SK-N-SH (cell line): ENCODE measurements at regions not wholly inside any gene's neighbourhood (a gene's known extent, or its start where the extent isn't known, plus 50 kb on each side); places are given as distances from the start of the nearest gene placed in this dataset.

ENCODE experiments used
- CTCF ChIA-PET: fragments of 300-600, 350-600 bp; formaldehyde crosslinking; extraction: SDS; loops from one replicate; lab custom pipeline; 2021; lab: Yijun Ruan, JAX
- POLR2A ChIA-PET: fragments of 350-600 bp; sonication (Branson Sonifier 250); formaldehyde crosslinking; extraction: SDS; loops from one replicate; lab custom pipeline; 2020; ENCODE audit warnings: antibody characterized with exemption, inconsistent platforms; lab: Yijun Ruan, JAX
- DNase-seq: peaks from one replicate; pipeline ENCODE4 v3.0.0; 2012
- H2AFZ ChIP-seq: fragments of 200-600 bp; sonication (generic); 2 replicates; pipeline ENCODE4 v1.8.1; 2016; ENCODE audit warnings: antibody characterized with exemption, mild to moderate bottlenecking, low read depth
- H3F3A ChIP-seq: fragments of 200-600 bp; sonication (generic); replicated peaks from 2 replicates; pipeline ENCODE3; 2016; ENCODE audit warnings: antibody characterized with exemption, mild to moderate bottlenecking; ENCODE audit not compliant: insufficient read depth
- H3K27ac ChIP-seq, 2 experiments: fragments of 200-500 bp in 1 of 2; fragments of 200-600 bp in 1 of 2; sonication (Bioruptor generic) in 1 of 2; sonication (generic), shearing (Covaris generic) in 1 of 2; 2 replicates each; pipeline versions ENCODE4 v1.5.1 to v1.6.1; 2014 to 2016; ENCODE audit warnings: low read depth in 2 of 2, inconsistent platforms in 1 of 2, low read length in 1 of 2, mild to moderate bottlenecking in 1 of 2, mixed read lengths in 1 of 2
- H3K27me3 ChIP-seq: fragments of 200-600 bp; sonication (generic), shearing (Covaris generic); 2 replicates; pipeline ENCODE4 v1.6.1; 2016; ENCODE audit warnings: mixed run types; ENCODE audit not compliant: insufficient read depth
- H3K36me3 ChIP-seq, 2 experiments: fragments of 200-500 bp in 1 of 2; fragments of 200-600 bp in 1 of 2; sonication (Bioruptor generic) in 1 of 2; sonication (generic) in 1 of 2; replicated peaks in 1 of 2; 2 replicates each; pipeline versions ENCODE3 to v1.5.1; 2014 to 2016; ENCODE audit warnings: low read length in 1 of 2, mild to moderate bottlenecking in 1 of 2; ENCODE audit not compliant: insufficient read depth in 2 of 2, control insufficient read depth in 1 of 2
- H3K4me1 ChIP-seq, 2 experiments: fragments of 200-500 bp in 1 of 2; fragments of 200-600 bp in 1 of 2; sonication (Bioruptor generic) in 1 of 2; sonication (generic), shearing (Covaris generic) in 1 of 2; 2 replicates each; pipeline versions ENCODE4 v1.5.1 to v1.6.1; 2014 to 2016; ENCODE audit warnings: low read depth in 1 of 2, low read length in 1 of 2, mixed run types in 1 of 2; ENCODE audit not compliant: insufficient read depth in 2 of 2, control insufficient read depth in 1 of 2
- H3K4me2 ChIP-seq: fragments of 200-600 bp; sonication (generic), shearing (Covaris generic); 2 replicates; pipeline ENCODE4 v1.6.1; 2017; ENCODE audit warnings: mixed run types
- H3K4me3 ChIP-seq, 2 experiments: fragments of 200-500 bp in 1 of 2; fragments of 200-600 bp in 1 of 2; sonication (Bioruptor generic) in 1 of 2; sonication (generic), shearing (Covaris generic) in 1 of 2; 2 replicates each; pipeline versions ENCODE4 v1.5.1 to v1.8.1; 2014 to 2016; ENCODE audit warnings: low read depth in 2 of 2, inconsistent platforms in 1 of 2, low read length in 1 of 2, mild to moderate bottlenecking in 1 of 2, mixed read lengths in 1 of 2, moderate library complexity in 1 of 2
- H3K79me2 ChIP-seq: fragments of 200-600 bp; sonication (generic); 2 replicates; pipeline ENCODE4 v1.8.1; 2017; ENCODE audit warnings: mild to moderate bottlenecking; ENCODE audit not compliant: insufficient read depth
- H3K9ac ChIP-seq: fragments of 200-600 bp; sonication (generic); 2 replicates; pipeline ENCODE4 v1.6.1; 2017; ENCODE audit warnings: mixed run types
- H3K9me2 ChIP-seq: fragments of 200-600 bp; sonication (generic); 2 replicates; pipeline ENCODE4 v1.6.1; 2017; ENCODE audit warnings: mixed run types
- H3K9me3 ChIP-seq: fragments of 200-600 bp; sonication (generic); 2 replicates; pipeline ENCODE4 v1.6.1; 2017; ENCODE audit warnings: mixed run types, mild to moderate bottlenecking, moderate library complexity
- H4K20me1 ChIP-seq: fragments of 200-600 bp; sonication (generic); 2 replicates; pipeline ENCODE4 v1.6.1; 2017; ENCODE audit warnings: mild to moderate bottlenecking, mixed run types; ENCODE audit not compliant: insufficient read depth
- CTCF ChIP-seq: fragments of 200-600 bp; sonication (generic); IDR thresholded peaks from 2 replicates; pipeline ENCODE4 v1.6.1; 2017; ENCODE audit warnings: antibody characterized with exemption, mild to moderate bottlenecking, moderate library complexity
- ELF1 ChIP-seq: IDR thresholded peaks from 2 replicates; pipeline ENCODE4 v1.4.0; 2012
- EZH2phosphoT487 ChIP-seq: fragments of 200-600 bp; sonication (generic); IDR thresholded peaks from 2 replicates; pipeline ENCODE4 v1.6.1; 2017; ENCODE audit warnings: low read depth, mixed run types, mild to moderate bottlenecking, antibody characterized with exemption, moderate library complexity, borderline replicate concordance
- FOXM1 ChIP-seq: IDR thresholded peaks from 2 replicates; pipeline ENCODE4 v1.4.0; 2012; ENCODE audit warnings: low read depth, mild to moderate bottlenecking
- GATA2 ChIP-seq: sonication (generic); formaldehyde crosslinking; IDR thresholded peaks from 2 replicates; pipeline ENCODE4 v1.5.0; 2020; ENCODE audit warnings: mild to moderate bottlenecking, missing genetic modification reagents
- MEF2A ChIP-seq: IDR thresholded peaks from 2 replicates; pipeline ENCODE4 v1.4.0; 2012; ENCODE audit warnings: low read depth, borderline replicate concordance
- POLR2AphosphoS5 ChIP-seq: IDR thresholded peaks from 2 replicates; pipeline ENCODE4 v1.6.1; 2012; ENCODE audit warnings: low read depth, low read length
- RAD21 ChIP-seq: IDR thresholded peaks from 2 replicates; pipeline ENCODE4 v1.6.1; 2012; ENCODE audit warnings: mild to moderate bottlenecking, low read length
- RCOR1 ChIP-seq: fragments of 150-350 bp; IDR thresholded peaks from 2 replicates; pipeline ENCODE4 v1.6.1; 2017; ENCODE audit warnings: antibody characterized with exemption, low read length
- REST ChIP-seq: IDR thresholded peaks from 2 replicates; pipeline ENCODE4 v1.6.1; 2012; ENCODE audit warnings: mild to moderate bottlenecking, low read depth, low read length, moderate library complexity
- SIN3A ChIP-seq: IDR thresholded peaks from 2 replicates; pipeline ENCODE4 v1.6.1; 2012; ENCODE audit warnings: low read depth, mild to moderate bottlenecking, low read length, moderate library complexity, borderline replicate concordance
- TAF1 ChIP-seq: IDR thresholded peaks from 2 replicates; pipeline ENCODE4 v1.6.1; 2012; ENCODE audit warnings: low read depth, mild to moderate bottlenecking, low read length, moderate library complexity, borderline replicate concordance
- TCF12 ChIP-seq: IDR thresholded peaks from 2 replicates; pipeline ENCODE4 v1.4.0; 2012
- USF1 ChIP-seq: IDR thresholded peaks from 2 replicates; pipeline ENCODE4 v1.4.0; 2012; ENCODE audit warnings: low read depth, borderline replicate concordance
- YY1 ChIP-seq: IDR thresholded peaks from 2 replicates; pipeline ENCODE4 v1.4.0; 2012; ENCODE audit warnings: low read depth, mild to moderate bottlenecking
- WGBS: methylation state at CpG from one replicate; pipeline ENCODE4 v1.1.6; 2017; ENCODE audit warnings: low lambda C conversion rate; 5-methylcytosine and 5-hydroxymethylcytosine counted together

GRCh38 chr3:19652336-19652735 is 281.7 kb downstream of the EFHB start:
- H3K4me1 ChIP-seq: no peaks in the 10 kb centered on the region
- CTCF ChIA-PET: no interaction called here

GRCh38 chr3:19645093-19645492 is 288.9 kb downstream of the EFHB start:
- Histone ChIP-seq H3K79me2 (no peaks in the 10 kb centered on the region), H3K4me1 (no peaks in the 10 kb centered on the region), H3K9me3 (no peaks in the 10 kb centered on the region; the same call in none of the 2 replicates), H3K4me2 (no peak overlapping the region), H3K9ac (no peak overlapping the region), H3K4me3 (no peak overlapping the region), H3K9me2 (no peaks in the 10 kb centered on the region), H3K36me3 (no peaks in the 10 kb centered on the region), H4K20me1 (no peaks in the 10 kb centered on the region), H3K27ac (no peak overlapping the region), H3F3A (no peaks in the 10 kb centered on the region), H3K27me3 (no peaks in the 10 kb centered on the region), H2AFZ (no peak overlapping the region)
- WGBS: 0% methylated on average over 2 of the region's 2 CpGs
- POLR2A ChIA-PET: no interaction called here
- no peak for DNase-seq
- TF ChIP-seq RCOR1 (no peak), RAD21 (no peak), EZH2phosphoT487 (no peak), TAF1 (no peak), USF1 (no peak), SIN3A (no peak), TCF12 (no peak), YY1 (no peak), CTCF (no peak), ELF1 (no peak), GATA2 (CRISPR knock-in tag) (no peak), POLR2AphosphoS5 (no peak), MEF2A (no peak), REST (no peak)
- CTCF ChIA-PET: no interaction called here

More at GRCh38 chr3:19652336-19652735, 281.7 kb downstream of the EFHB start:
- Histone ChIP-seq H4K20me1 (no peaks in the 10 kb centered on the region), H3K27ac (no peak overlapping the region), H3K4me3 (no peak overlapping the region), H3K27me3 (no peaks in the 10 kb centered on the region), H3K9me2 (no peaks in the 10 kb centered on the region), H3K36me3 (no peaks in the 10 kb centered on the region), H3K9ac (no peak overlapping the region), H2AFZ (no peak overlapping the region), H3K4me2 (no peak overlapping the region), H3K9me3 (peaks cover 8% of the 10 kb centered on the region; the same call in 1 of the 2 replicates), H3K79me2 (no peaks in the 10 kb centered on the region), H3F3A (no peaks in the 10 kb centered on the region)
- POLR2A ChIA-PET: no interaction called here
- no peak for TF ChIP-seq FOXM1
- DNase-seq: no peak
